HEK293T (cell line): ENCODE measurements at regions not wholly inside any gene's neighbourhood (a gene's known extent, or its start where the extent isn't known, plus 50 kb on each side); places are given as distances from the start of the nearest gene placed in this dataset.

Experiments used
- BHLHE40 ChIP-seq: fragments of 450-650 bp; IDR thresholded peaks from 2 replicates; pipeline ENCODE4 v1.6.1; 2016; ENCODE audit warnings: mild to moderate bottlenecking, moderate library complexity, borderline replicate concordance
- NFRKB ChIP-seq: fragments of 450-650 bp; IDR thresholded peaks from 2 replicates; pipeline ENCODE4 v1.6.1; 2016; ENCODE audit warnings: mild to moderate bottlenecking, moderate library complexity

DNA sequence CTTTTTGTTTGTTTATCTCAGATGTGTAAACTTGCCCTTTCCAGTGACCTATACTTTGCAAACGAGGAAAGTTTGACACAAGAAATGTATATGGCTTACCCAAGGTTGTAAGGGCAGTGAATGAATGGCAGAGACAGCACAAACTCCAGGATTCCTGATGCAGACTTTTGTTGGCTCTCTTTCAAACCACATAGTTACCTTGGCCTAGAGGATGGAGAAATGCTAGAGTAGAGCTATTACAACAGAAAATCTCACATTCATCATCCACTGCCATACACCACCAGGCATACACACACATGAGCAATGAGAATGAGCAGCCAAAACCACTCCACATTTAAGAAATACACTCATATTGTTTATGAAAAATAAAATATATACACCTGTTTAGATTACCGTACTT is 387.0 kb downstream of the TLR4 start:
- TF ChIP-seq BHLHE40 (no peak), NFRKB (no peak)
